BLaER1 (cell line): ENCODE measurements at regions not wholly inside any gene's neighbourhood (a gene's known extent, or its start where the extent isn't known, plus 50 kb on each side); places are given as distances from the start of the nearest gene placed in this dataset.
A peak's percentile ranks its signal among the peaks of the same experiment; 100 is the strongest.
"Not testable (repeated sequence)": the region's sequence is repeated elsewhere in the genome, so short reads cannot be mapped to it uniquely, and the experiment has no call there.

ENCODE experiments used
- H3K27ac ChIP-seq: shearing (Covaris generic); formaldehyde crosslinking; 2 replicates; pipeline ENCODE4 v1.8.1; 2022
- H3K27me3 ChIP-seq: shearing (Covaris generic); formaldehyde crosslinking; 2 replicates; pipeline ENCODE4 v1.8.1; 2022
- H3K36me3 ChIP-seq: shearing (Covaris generic); formaldehyde crosslinking; 2 replicates; pipeline ENCODE4 v1.8.1; 2022
- H3K4me1 ChIP-seq: shearing (Covaris generic); formaldehyde crosslinking; 2 replicates; pipeline ENCODE4 v1.8.1; 2022
- H3K4me2 ChIP-seq: shearing (Covaris generic); formaldehyde crosslinking; 2 replicates; pipeline ENCODE4 v1.8.1; 2022
- H3K4me3 ChIP-seq: shearing (Covaris generic); formaldehyde crosslinking; 2 replicates; pipeline ENCODE4 v1.8.1; 2022
- H3K9ac ChIP-seq: shearing (Covaris generic); formaldehyde crosslinking; 2 replicates; pipeline ENCODE4 v1.8.1; 2022
- H3K9me3 ChIP-seq: shearing (Covaris generic); formaldehyde crosslinking; 2 replicates; pipeline ENCODE4 v1.8.1; 2022
- H4K20me1 ChIP-seq: shearing (Covaris generic); formaldehyde crosslinking; 2 replicates; pipeline ENCODE4 v1.8.1; 2022
- Cebpa-rat ChIP-seq: shearing (Covaris generic); IDR thresholded peaks from 2 replicates; pipeline ENCODE4 v1.8.1; 2022

- Histone ChIP-seq H4K20me1 (no peaks in the 10 kb centered on the region), H3K27me3 (no peaks in the 10 kb centered on the region), H3K9me3 (no peaks in the 10 kb centered on the region), H3K4me2 (no peak overlapping the region), H3K4me1 (no peaks in the 10 kb centered on the region), H3K27ac (no peak overlapping the region), H3K9ac (no peak overlapping the region), H3K4me3 (no peak overlapping the region), H3K36me3 (no peaks in the 10 kb centered on the region)
- TF ChIP-seq Cebpa-rat: no peak
These were observed 106.3 kb upstream of the SNX2 start for GRCh38 chr5:122668552-122668951.

- not testable (repeated sequence) for H3K27ac ChIP-seq, H4K20me1 ChIP-seq, H3K9ac ChIP-seq, H3K4me2 ChIP-seq, H3K4me1 ChIP-seq, H3K4me3 ChIP-seq, H3K27me3 ChIP-seq, H3K36me3 ChIP-seq, H3K9me3 ChIP-seq
These were observed 105.2 kb upstream of the SNX2 start for GRCh38 chr5:122669709-122670108.

- Histone ChIP-seq H3K4me3 (no peak overlapping the region), H3K4me1 (no peaks in the 10 kb centered on the region), H3K27me3 (no peaks in the 10 kb centered on the region), H4K20me1 (no peaks in the 10 kb centered on the region), H3K36me3 (no peaks in the 10 kb centered on the region), H3K27ac (no peak overlapping the region), H3K9me3 (0 out of 2 replicates have a peak, but pooled peaks cover 4% of the 10 kb centered on the region), H3K9ac (no peak overlapping the region), H3K4me2 (no peak overlapping the region)
- no peak for TF ChIP-seq Cebpa-rat
These were observed 101.5 kb upstream of the SNX2 start for GRCh38 chr5:122673343-122673742.

GRCh38 chr5:122674385-122674784 lies 100.5 kb upstream of the SNX2 start:
- no peaks in the 10 kb centered on the region for H4K20me1 ChIP-seq
- H3K4me3 ChIP-seq: no peak overlapping the region
- H3K9me3 ChIP-seq: 0 out of 2 replicates have a peak, but pooled peaks cover 4% of the 10 kb centered on the region
- H3K27ac ChIP-seq: no peak overlapping the region
- no peaks in the 10 kb centered on the region for H3K36me3 ChIP-seq
- no peak overlapping the region for H3K4me2 ChIP-seq
- H3K4me1 ChIP-seq: no peaks in the 10 kb centered on the region
- no peaks in the 10 kb centered on the region for H3K27me3 ChIP-seq
- H3K9ac ChIP-seq: no peak overlapping the region
- TF ChIP-seq Cebpa-rat: no peak

- no peak overlapping the region for H3K4me3 ChIP-seq
- H3K4me2 ChIP-seq: no peak overlapping the region
These were observed 94.1 kb upstream of the SNX2 start for GRCh38 chr5:122680623-122681350.

GRCh38 chr5:122683631-122684030 lies 91.2 kb upstream of the SNX2 start:
- Histone ChIP-seq H3K4me1 (no peaks in the 10 kb centered on the region), H3K27me3 (no peaks in the 10 kb centered on the region), H3K4me3 (no peak overlapping the region), H3K9ac (no peak overlapping the region), H3K4me2 (no peak overlapping the region), H3K27ac (no peak overlapping the region), H3K36me3 (no peaks in the 10 kb centered on the region), H4K20me1 (no peaks in the 10 kb centered on the region), H3K9me3 (no peaks in the 10 kb centered on the region)
- no peak for TF ChIP-seq Cebpa-rat

More at GRCh38 chr5:122680623-122681350, 94.1 kb upstream of the SNX2 start:
- Histone ChIP-seq H3K27me3 (no peaks in the 10 kb centered on the region), H4K20me1 (no peaks in the 10 kb centered on the region), H3K4me1 (no peaks in the 10 kb centered on the region), H3K27ac (no peak overlapping the region), H3K9ac (no peak overlapping the region), H3K36me3 (no peaks in the 10 kb centered on the region), H3K9me3 (0 out of 2 replicates have a peak, but pooled peaks cover under 1% of the 10 kb centered on the region)
- TF ChIP-seq Cebpa-rat: no peak

GRCh38 chr5:122690266-122690665 lies 84.6 kb upstream of the SNX2 start:
- no peaks in the 10 kb centered on the region for H3K9me3 ChIP-seq
- no peaks in the 10 kb centered on the region for H3K27me3 ChIP-seq
- no peak for TF ChIP-seq Cebpa-rat
- H4K20me1 ChIP-seq: no peaks in the 10 kb centered on the region
- peaks cover 14% of the 10 kb centered on the region for H3K4me1 ChIP-seq
- H3K4me2 ChIP-seq: no peak overlapping the region
- no peak overlapping the region for H3K9ac ChIP-seq
- no peak overlapping the region for H3K27ac ChIP-seq
- H3K36me3 ChIP-seq: no peaks in the 10 kb centered on the region
- no peak overlapping the region for H3K4me3 ChIP-seq

- Histone ChIP-seq H3K27ac (no peak overlapping the region), H4K20me1 (no peaks in the 10 kb centered on the region), H3K4me2 (no peak overlapping the region), H3K27me3 (no peaks in the 10 kb centered on the region), H3K36me3 (no peaks in the 10 kb centered on the region), H3K4me1 (peaks cover 22% of the 10 kb centered on the region), H3K9ac (no peak overlapping the region), H3K4me3 (no peak overlapping the region), H3K9me3 (no peaks in the 10 kb centered on the region)
- TF ChIP-seq Cebpa-rat: no peak
These were observed 82.9 kb upstream of the SNX2 start for GRCh38 chr5:122691931-122692330.

- Histone ChIP-seq H3K36me3 (no peaks in the 10 kb centered on the region), H3K27me3 (no peaks in the 10 kb centered on the region), H3K9ac (no peak overlapping the region), H3K4me3 (no peak overlapping the region), H3K9me3 (no peaks in the 10 kb centered on the region), H3K4me2 (no peak overlapping the region), H4K20me1 (no peaks in the 10 kb centered on the region), H3K27ac (no peak overlapping the region), H3K4me1 (peaks cover 30% of the 10 kb centered on the region)
- TF ChIP-seq Cebpa-rat: no peak
These were observed 80.9 kb upstream of the SNX2 start for GRCh38 chr5:122693963-122694362.

- no peak overlapping the region for H3K27ac ChIP-seq
- H4K20me1 ChIP-seq: no peaks in the 10 kb centered on the region
- no peak overlapping the region for H3K9ac ChIP-seq
- no peak for TF ChIP-seq Cebpa-rat
- H3K4me1 ChIP-seq: peaks cover 21% of the 10 kb centered on the region
- no peak overlapping the region for H3K4me2 ChIP-seq
- no peaks in the 10 kb centered on the region for H3K27me3 ChIP-seq
- H3K9me3 ChIP-seq: no peaks in the 10 kb centered on the region
- H3K36me3 ChIP-seq: no peaks in the 10 kb centered on the region
- no peak overlapping the region for H3K4me3 ChIP-seq
These were observed 80.0 kb upstream of the SNX2 start for GRCh38 chr5:122694884-122695283.

- not testable (repeated sequence) for H3K4me3 ChIP-seq, H3K9me3 ChIP-seq, H3K36me3 ChIP-seq, H3K27ac ChIP-seq, H3K9ac ChIP-seq, H4K20me1 ChIP-seq, H3K27me3 ChIP-seq
- Histone ChIP-seq H3K4me2 (peak overlapping the region; percentile 48), H3K4me1 (peaks cover 19% of the 10 kb centered on the region)
These were observed 78.1 kb upstream of the SNX2 start for GRCh38 chr5:122696735-122697134.
